GM21526 (cell line): ENCODE measurements at regions not wholly inside any gene's neighbourhood (a gene's known extent, or its start where the extent isn't known, plus 50 kb on each side); places are given as distances from the start of the nearest gene placed in this dataset.
"Not testable (repeated sequence)": the region's sequence is repeated elsewhere in the genome, so short reads cannot be mapped to it uniquely, and the experiment has no call there.

Experiments
- ATAC-seq: cut with Tn5 transposase; IDR thresholded peaks from one replicate; pipeline ENCODE4 v1.9.1; 2021; ENCODE audit warnings: moderate library complexity; ENCODE audit not compliant: unreplicated experiment, low FRiP score

DNA sequence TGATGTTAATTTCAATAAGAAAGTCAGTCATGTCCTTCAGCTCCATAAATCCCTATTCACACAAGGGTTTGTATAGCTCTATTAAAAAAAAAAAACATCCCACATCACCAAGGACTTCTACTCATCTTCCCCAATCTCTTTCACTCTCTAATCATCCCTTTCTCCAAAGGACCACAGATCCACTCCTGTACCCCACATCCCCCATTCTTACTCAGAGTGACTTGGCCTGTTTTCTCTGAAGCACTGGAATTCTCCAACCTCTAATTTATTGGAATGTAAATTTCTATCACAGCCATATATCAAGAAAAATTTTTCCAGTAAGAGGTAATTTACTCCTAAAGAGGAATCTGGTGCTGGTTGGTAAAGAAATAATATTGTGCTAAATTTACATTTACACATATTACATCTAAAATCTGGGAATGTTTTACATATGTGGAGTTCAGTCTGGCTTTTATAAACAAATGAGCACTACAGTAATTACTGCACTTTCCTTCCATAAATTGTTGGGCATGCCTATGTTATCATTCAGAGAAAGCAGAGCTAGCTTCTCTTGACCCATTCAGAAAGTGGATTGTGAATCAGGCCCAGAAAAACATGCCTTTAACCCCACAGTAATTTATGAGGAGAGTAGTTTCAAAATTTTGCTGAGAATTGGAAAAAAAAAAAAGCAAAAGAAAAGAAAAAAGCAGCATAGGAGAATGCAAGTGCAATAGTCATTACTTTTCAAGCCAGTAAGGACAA lies 399.5 kb upstream of the TNC start:
- no peak for ATAC-seq

DNA sequence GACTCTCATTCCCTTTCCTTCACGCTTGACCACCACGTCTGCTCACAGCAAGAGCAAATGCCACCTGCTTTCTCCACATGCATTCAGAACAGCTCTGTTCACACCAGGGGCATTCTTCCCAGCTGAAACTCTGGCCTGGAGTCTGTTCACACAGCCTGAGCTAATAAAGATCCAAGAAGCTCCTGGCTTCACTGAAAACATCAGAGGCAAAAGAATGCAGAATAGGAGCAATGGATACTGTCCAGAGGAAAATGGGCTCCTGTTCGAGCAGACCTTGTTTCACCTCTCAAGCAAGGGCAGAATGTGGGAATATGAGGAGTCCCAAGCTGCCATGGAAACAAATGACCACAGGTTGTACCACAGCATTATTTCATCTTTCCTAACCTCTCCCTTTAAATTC lies 402.7 kb upstream of the TNC start:
- no peak for ATAC-seq

DNA sequence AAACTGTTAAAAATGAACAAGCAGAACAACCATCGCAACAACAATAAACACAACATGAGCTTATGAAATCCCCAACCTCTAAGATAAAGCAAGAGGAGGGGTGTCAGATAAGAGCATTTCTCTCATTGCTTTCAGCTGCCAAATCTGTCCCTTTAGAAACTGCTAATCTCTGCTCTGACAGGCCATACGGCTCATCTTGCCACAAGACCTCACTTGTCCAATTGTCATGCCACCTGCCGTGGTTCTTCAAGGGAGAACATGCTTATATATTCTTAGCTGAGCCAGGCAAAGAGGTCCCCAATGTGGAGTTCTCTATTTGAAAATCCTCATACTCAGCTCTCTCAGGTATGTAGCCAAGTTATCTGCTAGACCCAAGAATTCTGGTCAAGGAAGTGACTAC lies 405.0 kb upstream of the TNC start:
- ATAC-seq, result no peak

DNA sequence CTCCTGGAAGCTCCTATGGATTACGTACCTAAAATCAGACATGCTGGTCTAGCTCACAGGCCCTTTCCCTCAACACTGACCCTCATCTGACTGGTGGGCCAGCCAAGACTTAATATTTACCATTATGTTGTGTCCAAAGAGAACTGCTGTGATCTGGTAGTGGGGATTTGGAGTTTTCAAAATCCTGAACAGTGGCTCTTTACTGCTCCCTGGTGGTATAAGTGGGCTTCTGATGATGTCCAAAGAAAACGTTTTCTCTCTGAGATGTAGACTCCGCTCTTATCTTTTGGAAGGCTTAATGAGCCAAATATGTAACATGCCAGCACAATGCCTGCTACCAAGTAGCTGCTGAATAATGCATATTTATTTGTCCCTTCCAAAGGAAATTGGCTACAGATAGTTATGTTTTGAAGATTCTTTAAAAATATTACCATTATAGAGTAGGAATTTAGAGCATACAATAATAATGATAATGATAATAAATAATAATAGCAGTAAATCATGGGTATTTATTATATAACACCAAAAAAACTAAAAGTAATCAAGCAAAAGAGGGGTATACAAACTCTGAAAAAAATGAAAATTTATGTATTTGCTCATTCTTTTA lies 406.6 kb upstream of the TNC start:
- peak; percentile 53 for ATAC-seq

DNA sequence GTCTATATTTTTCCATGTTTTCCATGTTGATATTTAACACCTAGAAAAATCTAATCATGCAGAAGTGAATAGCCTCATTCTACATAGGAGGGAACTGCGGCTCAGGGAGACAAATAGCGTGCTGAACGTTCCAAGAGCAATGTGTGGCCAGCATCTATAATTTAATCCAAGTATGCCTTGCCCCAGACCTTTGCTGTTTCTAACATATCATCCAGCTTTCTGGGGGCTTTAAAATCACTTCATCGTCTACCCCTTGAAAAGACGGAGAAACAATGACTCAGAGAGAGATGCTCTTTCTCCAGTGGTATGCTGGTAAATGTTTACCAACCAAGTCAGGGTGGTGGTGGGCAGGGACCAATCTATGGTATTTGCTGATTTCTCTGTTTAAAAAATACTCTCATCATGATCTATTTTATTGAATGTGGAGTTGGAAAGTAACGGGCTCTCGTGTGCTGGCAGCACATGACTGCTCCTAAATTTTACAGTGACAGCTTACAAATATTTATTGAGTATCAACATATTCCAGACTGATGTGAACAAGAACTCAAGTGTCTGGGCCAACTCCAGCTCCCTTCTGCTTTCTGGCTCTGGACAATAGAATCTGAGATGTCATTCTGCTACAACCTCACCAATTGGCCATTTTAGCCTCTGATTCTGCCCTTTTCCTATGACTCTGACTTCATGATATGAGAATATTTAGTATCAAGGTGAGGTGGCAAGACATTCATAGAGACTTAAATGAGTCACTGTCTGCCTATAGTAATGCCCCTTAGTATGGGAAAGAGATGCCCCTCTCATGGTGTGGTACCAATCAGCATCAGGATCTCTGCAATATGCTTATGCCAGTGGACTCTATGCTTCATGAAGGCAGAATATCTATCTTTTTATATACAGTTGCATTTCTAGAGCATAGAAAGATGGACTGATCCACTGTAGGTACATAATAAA lies 407.4 kb upstream of the TNC start:
- no peak for ATAC-seq

DNA sequence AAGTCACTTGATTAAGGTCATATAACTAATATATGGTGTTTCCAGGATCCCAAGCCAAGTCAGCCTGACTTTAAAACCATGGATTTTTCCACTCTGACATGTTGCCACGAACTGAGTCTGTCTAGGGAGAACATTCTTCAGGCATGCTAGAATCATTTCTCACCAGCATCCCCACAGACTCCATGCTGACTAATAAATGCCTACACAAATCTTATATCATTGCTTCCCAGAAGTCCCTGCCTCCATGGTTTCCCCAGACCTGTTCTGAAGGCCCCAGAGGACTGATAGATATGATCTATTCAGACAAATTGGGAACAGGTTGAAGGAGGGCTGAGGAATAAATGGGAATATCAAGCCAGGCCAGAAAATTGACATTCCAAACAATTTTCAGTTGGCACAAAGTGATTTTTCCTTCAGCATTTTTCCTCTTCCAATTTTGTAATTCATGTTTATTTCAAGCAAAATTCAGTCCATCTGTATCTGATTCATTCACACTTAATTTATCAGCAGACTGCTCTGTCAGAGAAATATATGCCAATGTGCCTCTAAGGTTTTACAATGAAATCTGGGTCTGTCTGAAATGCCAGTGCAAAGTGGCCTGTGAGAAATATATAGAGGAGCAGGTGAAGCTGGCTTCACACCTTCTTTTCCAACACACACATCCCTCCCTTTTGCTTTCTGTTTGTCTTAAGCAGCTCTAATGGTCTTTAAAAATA lies 413.6 kb upstream of the TNC start:
- ATAC-seq, result no peak

DNA sequence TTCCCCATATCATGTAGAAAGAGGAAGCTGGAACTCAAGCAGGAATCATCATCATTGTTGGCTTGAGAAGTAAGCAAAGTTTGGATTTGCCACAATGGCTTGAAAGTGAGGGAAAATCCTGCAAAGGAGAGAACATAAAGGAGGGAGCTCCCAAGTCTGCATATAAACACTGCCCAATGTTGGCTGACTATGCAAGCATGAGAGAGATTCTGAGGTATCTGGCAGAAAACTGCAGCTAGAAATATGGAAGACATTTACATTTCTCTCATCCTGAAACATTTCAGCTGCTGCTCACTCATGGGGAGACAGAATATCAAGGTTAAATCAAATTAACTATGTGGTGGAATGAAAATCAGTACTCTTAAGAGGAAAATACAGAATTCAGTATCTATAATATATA lies 415.6 kb upstream of the TNC start:
- no peak for ATAC-seq

DNA sequence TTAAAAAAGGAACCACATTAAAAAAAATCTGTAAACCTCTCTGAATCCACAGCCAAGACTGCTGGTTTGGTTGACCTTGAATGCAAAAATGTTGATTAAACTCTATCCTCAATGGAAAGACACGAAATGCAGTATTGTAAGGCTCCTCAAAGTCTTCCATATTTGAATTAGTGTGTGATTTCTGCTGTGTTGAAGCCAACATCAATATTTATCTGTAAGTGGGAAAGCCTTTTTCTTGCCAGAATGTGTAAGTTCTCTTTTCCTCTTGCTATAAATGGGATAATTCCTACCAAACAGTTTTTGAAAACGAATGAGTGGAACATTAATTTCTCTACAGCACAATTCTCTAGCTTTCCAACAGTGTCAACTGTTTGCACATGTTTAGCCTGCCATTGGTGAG lies 422.1 kb upstream of the TNC start:
- ATAC-seq, result no peak

DNA sequence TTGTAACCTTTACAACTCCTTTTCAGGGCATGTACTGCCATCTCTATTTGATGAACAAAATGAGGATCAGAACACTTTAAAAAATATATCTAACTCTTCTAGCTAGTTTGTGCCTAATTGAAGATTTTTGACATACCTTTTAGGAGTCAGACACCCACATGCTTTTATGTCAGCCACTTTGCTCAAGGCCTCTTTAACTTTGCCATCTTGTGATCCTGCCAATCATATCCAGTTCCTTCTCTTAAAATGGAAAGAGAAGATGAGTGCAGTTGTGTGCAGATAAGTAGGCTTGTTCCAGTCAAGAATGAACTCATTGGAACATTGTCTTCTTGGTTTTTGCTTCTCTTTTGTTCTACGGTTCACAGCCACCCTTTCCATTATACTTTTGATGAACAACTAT lies 425.6 kb upstream of the TNC start:
- ATAC-seq, result no peak

DNA sequence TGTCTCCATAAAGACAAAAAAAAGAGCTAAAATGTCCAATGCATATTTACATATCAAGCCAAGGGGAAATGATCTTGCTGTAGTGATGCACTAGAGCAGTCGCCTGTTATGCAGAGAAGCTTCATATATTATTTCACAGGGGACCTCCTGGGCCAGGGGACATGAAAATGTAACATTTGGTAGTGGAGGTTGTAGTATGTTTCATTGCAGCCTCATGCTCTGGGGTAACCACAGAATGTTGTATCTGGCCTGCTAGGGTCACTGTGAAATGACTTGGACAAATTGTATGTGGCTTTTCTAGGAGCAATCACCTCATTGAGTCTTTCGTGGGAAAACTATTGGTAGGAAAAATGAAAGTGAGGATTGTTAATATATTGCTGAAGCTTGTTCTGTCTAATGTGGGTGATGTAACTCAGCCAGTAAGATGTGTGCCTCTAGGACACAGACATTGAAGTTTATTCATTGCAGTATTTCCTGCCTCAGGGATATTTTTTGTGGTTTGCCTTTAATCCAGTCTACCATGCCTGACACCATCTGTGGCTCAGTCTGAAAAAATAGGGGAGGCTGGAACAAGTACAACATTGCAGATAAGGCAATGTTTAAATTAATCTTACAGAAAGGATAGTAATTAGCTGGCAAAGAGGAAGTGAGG lies 430.8 kb upstream of the TNC start:
- no peak for ATAC-seq

DNA sequence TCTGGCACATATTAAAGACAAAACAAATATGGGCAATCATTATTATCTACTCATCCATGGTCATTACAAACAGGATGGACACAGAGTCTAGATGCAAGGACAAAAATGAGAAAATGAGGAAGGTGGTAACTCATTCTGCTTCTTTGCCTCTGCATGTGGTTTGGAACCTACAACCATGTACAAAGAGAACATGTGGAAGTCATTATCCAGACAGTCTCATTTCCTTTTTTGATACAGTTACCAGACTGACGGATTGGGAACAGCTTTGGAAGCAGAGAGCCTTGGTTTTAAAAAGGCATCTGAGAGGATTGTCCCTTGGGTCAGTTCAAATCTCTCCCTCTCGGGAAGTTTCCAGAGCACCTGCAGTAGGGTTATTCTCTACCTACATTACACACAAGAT lies 433.4 kb upstream of the TNC start:
- ATAC-seq, result no peak

DNA sequence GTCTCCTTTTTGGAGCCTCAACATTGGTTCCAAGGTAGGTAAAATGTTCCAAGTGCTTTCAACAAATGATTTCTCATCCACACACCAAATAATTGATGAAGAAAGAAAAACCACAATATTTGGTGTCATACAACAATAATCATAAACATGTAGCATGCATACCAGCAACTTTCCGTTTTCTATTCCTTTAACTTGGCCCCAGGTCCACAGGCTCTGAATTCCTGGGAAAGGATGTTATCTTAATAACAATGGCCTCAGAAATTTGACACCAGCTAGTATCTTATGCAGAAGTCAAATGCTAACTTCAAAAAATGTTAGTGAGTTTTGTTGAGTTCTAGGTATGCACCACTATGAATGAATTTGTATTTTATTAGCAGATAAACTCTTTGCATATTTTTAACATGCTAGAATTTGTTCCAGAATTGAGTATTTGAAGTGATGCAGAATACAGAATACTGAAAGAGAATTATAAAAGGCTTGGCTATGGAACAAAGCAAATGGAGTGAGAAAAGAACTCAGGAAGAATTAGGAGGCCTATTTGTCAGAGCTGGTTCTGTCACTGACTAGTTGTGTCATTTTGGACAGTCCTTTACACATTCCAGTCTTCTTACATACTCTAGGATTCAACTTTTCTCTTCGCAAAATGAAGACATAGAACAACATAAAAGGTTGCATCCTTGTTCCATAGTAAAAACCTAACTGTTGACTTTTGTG lies 435.3 kb upstream of the TNC start:
- ATAC-seq, result no peak

DNA sequence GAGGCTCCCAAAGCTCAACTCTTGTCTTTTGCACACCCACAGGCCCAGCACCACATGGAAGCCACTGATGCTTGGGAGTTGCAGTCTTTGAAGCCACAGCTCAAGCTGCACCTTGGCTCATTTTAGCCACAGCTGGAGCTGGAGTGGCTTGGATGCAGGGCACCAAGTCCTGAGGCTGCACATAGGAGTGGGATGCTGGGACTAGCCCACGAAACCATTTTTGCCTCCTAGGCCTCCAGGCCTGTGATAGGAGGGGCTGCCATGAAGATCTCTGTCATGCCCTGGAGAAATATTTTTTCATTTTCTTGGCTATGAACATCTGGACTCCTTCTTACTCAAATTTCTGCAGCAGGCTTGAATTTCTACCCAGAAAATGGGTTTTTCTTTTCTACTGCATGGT lies 438.5 kb upstream of the TNC start:
- no peak for ATAC-seq

DNA sequence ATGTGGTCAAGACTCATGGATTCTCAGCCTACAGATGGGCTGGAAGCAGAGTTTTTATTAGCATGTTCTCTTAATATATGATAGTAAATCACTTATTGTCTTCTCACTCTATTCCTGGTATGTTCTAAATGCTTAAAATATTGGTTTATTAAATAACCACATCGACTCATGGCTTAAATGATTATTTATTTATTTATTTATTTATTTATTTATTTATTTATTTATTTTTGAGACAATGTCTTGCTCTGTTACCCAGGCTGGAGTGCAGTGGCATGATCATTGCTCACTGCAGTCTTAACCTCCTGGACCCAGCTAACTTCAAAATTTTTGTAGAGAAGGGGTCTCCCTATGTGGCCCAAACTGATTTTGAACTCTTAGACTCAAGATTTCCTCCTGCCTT lies 457.2 kb upstream of the TNC start:
- no peak for ATAC-seq

DNA sequence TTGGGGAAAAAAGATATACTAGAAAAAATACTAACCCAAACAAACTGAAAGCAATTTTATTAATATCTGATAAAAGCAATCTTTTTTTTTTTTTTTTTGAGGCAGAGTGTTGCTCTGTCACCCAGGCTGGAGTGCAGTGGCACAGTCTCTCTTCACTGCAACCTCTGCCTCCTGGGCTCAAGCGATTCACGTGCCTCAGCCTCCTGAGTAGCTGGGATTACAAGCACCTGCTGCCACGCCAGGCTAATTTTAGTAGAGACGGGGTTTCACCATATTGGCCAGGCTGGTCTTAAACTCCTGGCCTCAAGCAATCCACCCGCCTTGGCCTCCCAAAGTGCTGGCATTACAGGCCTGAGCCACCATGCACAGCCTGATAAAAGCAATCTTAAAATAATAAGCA lies 467.5 kb upstream of the TNC start:
- not testable (repeated sequence) for ATAC-seq

DNA sequence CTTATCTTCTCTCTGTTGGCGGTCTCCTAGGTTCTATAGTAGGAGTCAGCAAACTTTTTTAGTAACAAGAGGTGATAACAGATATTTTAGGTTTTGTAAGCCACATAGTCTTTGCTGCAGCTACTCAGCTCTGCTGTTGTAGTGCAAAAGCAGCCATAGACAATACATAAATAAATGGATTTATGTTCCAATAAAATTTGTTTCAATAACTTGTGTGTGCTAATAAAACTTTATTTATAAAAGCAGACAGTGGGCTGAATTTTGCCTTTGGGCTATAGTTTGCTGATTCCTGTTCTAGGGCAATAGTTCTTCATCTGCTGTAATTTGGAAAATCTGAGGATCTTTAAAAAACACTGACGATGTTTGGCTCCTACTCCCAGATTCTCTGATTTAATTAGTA lies 469.4 kb upstream of the TNC start:
- ATAC-seq, result no peak

DNA sequence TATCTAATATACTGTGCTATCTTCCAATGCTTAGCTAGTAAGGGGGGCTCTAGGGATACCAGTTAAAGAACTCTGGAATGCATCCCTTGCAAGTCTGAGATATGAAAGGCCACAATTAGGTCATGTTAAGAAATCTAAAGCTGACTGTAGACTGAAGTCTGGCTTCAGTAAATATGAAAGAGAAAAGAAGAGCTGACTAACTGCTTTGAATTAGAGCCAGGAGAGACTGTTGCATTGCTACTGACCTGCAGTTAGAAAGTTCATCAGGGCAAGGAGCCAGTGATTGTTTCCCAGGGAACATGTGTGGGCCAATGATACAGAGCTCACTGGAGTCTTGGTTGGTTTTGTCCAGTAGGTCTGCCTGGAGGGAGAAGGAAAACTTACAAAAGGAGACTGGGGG lies 472.1 kb upstream of the TNC start:
- ATAC-seq, result no peak

DNA sequence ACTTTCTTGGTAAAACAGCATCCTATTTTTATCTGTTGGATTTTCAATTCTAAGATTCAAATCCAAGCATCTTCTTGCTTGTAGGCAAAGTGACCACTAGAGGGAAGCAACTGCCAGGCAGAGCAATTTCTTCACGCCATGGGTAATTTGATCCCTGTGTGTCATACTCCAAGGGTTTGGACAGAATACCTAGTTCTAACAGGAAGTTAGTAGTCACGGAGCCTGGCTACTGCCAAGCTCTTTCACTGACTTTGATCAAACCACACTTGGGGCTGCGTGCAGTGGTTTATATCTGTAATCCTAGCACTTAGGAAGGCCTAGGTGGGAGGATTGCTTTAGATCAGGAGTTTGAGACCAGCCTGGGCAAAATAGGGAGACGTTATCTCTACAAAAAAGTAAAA lies 473.6 kb upstream of the TNC start:
- no peak for ATAC-seq

DNA sequence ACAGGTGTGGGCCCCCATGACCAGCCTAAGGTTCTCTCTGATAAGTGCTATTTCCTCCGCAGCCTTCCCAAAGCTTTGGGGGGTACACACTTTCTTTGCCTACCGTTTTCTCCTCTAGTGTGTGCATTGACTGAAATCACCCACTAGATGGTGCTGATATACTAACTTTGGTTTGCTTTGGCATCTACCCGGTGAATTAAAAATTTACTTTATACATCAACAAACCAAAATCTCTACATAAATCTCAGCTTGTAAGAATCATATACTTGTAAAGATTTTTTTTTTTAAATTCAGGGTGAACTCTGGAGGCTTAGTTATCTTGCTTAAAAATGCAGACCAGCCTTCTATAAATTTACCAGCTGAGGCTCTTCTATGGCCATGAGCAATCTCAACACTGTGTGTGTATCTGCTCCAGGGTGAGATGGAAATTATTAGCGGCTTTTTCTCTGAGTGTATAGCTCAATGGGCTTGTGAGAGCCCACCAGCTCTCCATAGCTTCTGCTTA lies 475.7 kb upstream of the TNC start:
- ATAC-seq, result peak; percentile 58

DNA sequence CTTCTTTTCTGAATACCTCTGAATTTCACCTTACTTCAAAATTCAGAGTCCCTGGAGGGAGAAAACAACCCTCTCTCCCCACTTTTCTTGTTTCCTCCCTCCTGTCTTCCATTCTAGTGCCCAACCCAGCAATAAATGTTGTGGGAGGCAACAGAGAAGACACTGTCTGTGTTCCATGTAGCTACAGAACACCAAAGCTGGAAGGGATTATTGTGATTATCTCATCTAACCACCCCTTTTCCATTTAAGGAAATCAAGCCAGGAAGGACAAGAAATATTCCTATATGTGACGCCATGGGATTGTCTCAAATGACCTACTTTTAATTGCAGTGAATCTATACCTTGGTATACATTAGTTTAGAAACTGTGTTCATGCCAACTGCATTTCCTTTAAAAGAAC lies 476.6 kb upstream of the TNC start:
- no peak for ATAC-seq
